IMR-90 (cell line): ENCODE measurements at regions not wholly inside any gene's neighbourhood (a gene's known extent, or its start where the extent isn't known, plus 50 kb on each side); places are given as distances from the start of the nearest gene placed in this dataset.

ENCODE experiments used
- ATAC-seq: fragments of 200-7000 bp; cut with Tn5 transposase; 2 replicates; pipeline ENCODE4 v1.9.1; 2020; ENCODE audit warnings: low read depth, mild to moderate bottlenecking, moderate library complexity
- BruUV-seq: library from RNA; stranded (reverse); fragments of 400-500 nt; replicated peaks from 2 replicates; lab custom pipeline; 2021; lab: Mats Ljungman, UMichigan
- CTCF ChIA-PET: fragments of 300-600 bp; formaldehyde crosslinking; extraction: SDS; loops from one replicate; lab custom pipeline; 2021; ENCODE audit warnings: antibody characterized with exemption; lab: Yijun Ruan, JAX
- POLR2A ChIA-PET: fragments of 300-600 bp; sonication (Branson Sonifier 250); formaldehyde crosslinking; loops from one replicate; lab custom pipeline; 2022; ENCODE audit warnings: antibody characterized with exemption; ENCODE audit not compliant: unreplicated experiment; lab: Charles Lee
- DNase-seq: peaks from one replicate; pipeline ENCODE4 v3.0.0; 2013
- H2AFZ ChIP-seq: replicated peaks from 2 replicates; pipeline ENCODE3; 2013; ENCODE audit warnings: low read length, mild to moderate bottlenecking; ENCODE audit not compliant: poor library complexity
- H2AK5ac ChIP-seq: 2 replicates; pipeline ENCODE4 v1.6.1; 2013; ENCODE audit warnings: low read depth, low read length, inconsistent platforms
- H2AK9ac ChIP-seq: replicated peaks from 2 replicates; pipeline ENCODE3; 2013; ENCODE audit warnings: mild to moderate bottlenecking, low read depth, low read length, moderate library complexity; ENCODE audit not compliant: poor library complexity
- H2BK120ac ChIP-seq: 2 replicates; pipeline ENCODE4 v1.6.1; 2013; ENCODE audit warnings: low read depth, low read length, inconsistent platforms
- H2BK15ac ChIP-seq: 3 replicates; pipeline ENCODE4 v1.6.1; 2013; ENCODE audit warnings: low read depth, low read length, inconsistent platforms
- H2BK20ac ChIP-seq: 2 replicates; pipeline ENCODE4 v1.6.1; 2013; ENCODE audit warnings: low read depth, mild to moderate bottlenecking, inconsistent platforms, low read length, moderate library complexity
- H2BK5ac ChIP-seq: 2 replicates; pipeline ENCODE4 v1.6.1; 2013; ENCODE audit warnings: mild to moderate bottlenecking, low read depth, low read length, inconsistent platforms; ENCODE audit not compliant: poor library complexity, severe bottlenecking
- H3K14ac ChIP-seq: replicated peaks from 2 replicates; pipeline ENCODE4 v1.6.1; 2013; ENCODE audit warnings: low read depth, low read length, inconsistent platforms
- H3K18ac ChIP-seq: 2 replicates; pipeline ENCODE4 v1.6.1; 2013; ENCODE audit warnings: low read depth, low read length, control low read depth
- H3K23ac ChIP-seq: 2 replicates; pipeline ENCODE4 v1.6.1; 2013; ENCODE audit warnings: low read depth, low read length, inconsistent platforms
- H3K27ac ChIP-seq: 2 replicates; pipeline ENCODE4 v1.5.1; 2013; ENCODE audit warnings: mild to moderate bottlenecking, control low read depth, low read length; ENCODE audit not compliant: insufficient read depth
- H3K27me3 ChIP-seq: 2 replicates; pipeline ENCODE4 v1.6.1; 2013; ENCODE audit warnings: low read length; ENCODE audit not compliant: control insufficient read depth, insufficient read depth
- H3K36me3 ChIP-seq: 2 replicates; pipeline ENCODE4 v1.6.1; 2013; ENCODE audit warnings: low read length, mixed read lengths; ENCODE audit not compliant: control insufficient read depth, insufficient read depth
- H3K4ac ChIP-seq: 2 replicates; pipeline ENCODE4 v1.6.1; 2013; ENCODE audit warnings: low read depth, low read length, inconsistent platforms
- H3K4me1 ChIP-seq: 2 replicates; pipeline ENCODE4 v1.6.1; 2013; ENCODE audit warnings: low read length, mixed read lengths; ENCODE audit not compliant: control insufficient read depth, insufficient read depth
- H3K4me2 ChIP-seq: 2 replicates; pipeline ENCODE4 v1.6.1; 2013; ENCODE audit warnings: low read depth, mild to moderate bottlenecking, control low read depth, low read length, moderate library complexity
- H3K4me3 ChIP-seq: 2 replicates; pipeline ENCODE4 v1.5.1; 2013; ENCODE audit warnings: low read depth, mild to moderate bottlenecking, control low read depth, low read length, moderate library complexity; ENCODE audit not compliant: insufficient read depth
- H3K56ac ChIP-seq: 2 replicates; pipeline ENCODE4 v1.6.1; 2013; ENCODE audit warnings: low read length, inconsistent platforms; ENCODE audit not compliant: insufficient read depth; ENCODE audit errors: extremely low read depth
- H3K79me1 ChIP-seq, 2 experiments: 2 replicates each; pipeline ENCODE4 v1.6.1; 2013; ENCODE audit warnings: low read length in 2 of 2, inconsistent platforms in 1 of 2, low read depth in 1 of 2
- H3K9ac ChIP-seq: 2 replicates; pipeline ENCODE4 v1.6.1; 2013; ENCODE audit warnings: low read depth, low read length, control low read depth
- H3K9me1 ChIP-seq: 2 replicates; pipeline ENCODE4 v1.6.1; 2013; ENCODE audit warnings: low read length, inconsistent platforms; ENCODE audit not compliant: insufficient read depth
- H3K9me3 ChIP-seq: 2 replicates; pipeline ENCODE4 v1.6.1; 2013; ENCODE audit warnings: low read length; ENCODE audit not compliant: control insufficient read depth, insufficient read depth
- H4K20me1 ChIP-seq: 2 replicates; pipeline ENCODE4 v1.6.1; 2013; ENCODE audit warnings: low read length, inconsistent platforms; ENCODE audit not compliant: insufficient read depth
- H4K5ac ChIP-seq: 2 replicates; pipeline ENCODE4 v1.6.1; 2013; ENCODE audit warnings: mild to moderate bottlenecking, low read depth, low read length, control low read depth
- H4K8ac ChIP-seq, 2 experiments: 2 replicates each; pipeline ENCODE4 v1.6.1; 2013; ENCODE audit warnings: low read depth in 2 of 2, low read length in 2 of 2, control low read depth in 1 of 2, inconsistent platforms in 1 of 2
- H4K91ac ChIP-seq: 2 replicates; pipeline ENCODE4 v1.6.1; 2013; ENCODE audit warnings: low read depth, low read length, inconsistent platforms; ENCODE audit not compliant: insufficient read depth
- MXI1 ChIP-seq: IDR thresholded peaks from 2 replicates; pipeline ENCODE4 v1.6.1; 2012; ENCODE audit warnings: low read depth, mild to moderate bottlenecking, low read length, moderate library complexity, borderline replicate concordance
- RFX5 ChIP-seq: IDR thresholded peaks from 2 replicates; pipeline ENCODE4 v1.8.0; 2012; ENCODE audit warnings: low read depth, mild to moderate bottlenecking, low read length, moderate library complexity
- SMC3 ChIP-seq: fragments of 150-350 bp; IDR thresholded peaks from 2 replicates; pipeline ENCODE4 v1.6.1; 2016; ENCODE audit warnings: low read depth, mild to moderate bottlenecking, antibody characterized with exemption, low read length, moderate library complexity
- WGBS, 2 experiments: methylation state at CpG; one replicate each; pipeline versions ENCODE4 v1.1.5 to v1.1.7; 2013; ENCODE audit warnings: missing lambda C conversion rate in 2 of 2; ENCODE audit not compliant: insufficient read length in 1 of 2; ENCODE audit errors: extremely low coverage in 2 of 2; 5-methylcytosine and 5-hydroxymethylcytosine counted together
- dilution Hi-C: fragments of 300-500 bp; cut with HindIII; formaldehyde crosslinking; loops from one replicate; pipeline ENCODE4 v1.14.3; 2018; ENCODE audit warnings: low sequenced_read_pairs; ENCODE audit not compliant: unreplicated experiment
- in situ Hi-C: fragments of 300-500 bp; cut with MboI; formaldehyde crosslinking; loops from 3 replicates; pipeline ENCODE4 v1.14.3; 2019; ENCODE audit warnings: low sequenced_read_pairs, inconsistent platforms, mixed read lengths
- intact Hi-C: fragments of 100-400 bp; cut with micrococcal nuclease; formaldehyde crosslinking; loops from 2 replicates; pipeline ENCODE4 v1.10.0; 2022

DNA sequence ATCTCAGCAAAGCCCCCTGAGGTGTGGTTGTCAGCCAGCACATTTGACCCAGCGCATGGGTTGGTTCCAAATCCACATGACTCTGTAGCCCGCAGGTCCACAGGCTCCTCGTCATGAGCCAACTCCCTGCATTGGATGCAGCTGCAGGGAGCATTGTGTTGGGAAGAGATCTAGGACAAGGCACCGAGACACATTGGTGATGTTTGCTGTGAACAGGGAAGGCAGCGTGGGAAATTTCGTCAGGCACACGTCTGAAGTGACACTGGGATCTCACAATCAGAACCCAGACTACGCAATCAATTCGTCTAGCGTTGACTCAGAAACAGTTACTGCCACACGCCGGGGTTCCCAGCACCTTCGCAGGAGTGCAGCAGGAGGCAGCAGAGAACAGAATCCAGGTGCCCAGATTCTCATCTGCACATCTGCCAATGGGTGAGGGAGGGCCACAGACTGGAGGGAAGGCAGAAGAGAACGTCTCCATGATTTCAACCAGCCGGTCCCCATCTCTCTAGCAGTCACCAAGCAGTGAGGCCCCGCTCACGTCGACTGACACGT lies 177.0 kb downstream of the TTLL2 start:
- Histone ChIP-seq H3K4ac (no peak overlapping the region), H3K27ac (no peak overlapping the region), H3K23ac (no peak overlapping the region), H2BK20ac (no peak overlapping the region), H4K8ac (no peak overlapping the region), H3K18ac (no peak overlapping the region), H3K4me1 (no peaks in the 10 kb centered on the region), H4K20me1 (no peaks in the 10 kb centered on the region), H3K4me3 (no peak overlapping the region), H3K9me3 (peaks cover 65% of the 10 kb centered on the region), H2AFZ (no peak overlapping the region), H2BK15ac (no peak overlapping the region), H3K79me1 (no peaks in the 10 kb centered on the region), H2AK5ac (no peak overlapping the region), H3K56ac (no peak overlapping the region), H4K91ac (no peak overlapping the region), H3K36me3 (no peaks in the 10 kb centered on the region), H2BK5ac (no peak overlapping the region), H3K9ac (no peak overlapping the region), H3K9me1 (no peaks in the 10 kb centered on the region), H3K14ac (no peak overlapping the region), H2BK120ac (no peak overlapping the region), H4K5ac (no peak overlapping the region), H3K27me3 (no peaks in the 10 kb centered on the region), H2AK9ac (no peak overlapping the region), H3K4me2 (no peak overlapping the region)
- ChIA-PET CTCF (no interaction called here), POLR2A (no interaction called here)
- BruUV-seq: no TSS peak
- ATAC-seq (no peak), DNase-seq (no peak)
- intact Hi-C loops: no loop called here
- TF ChIP-seq SMC3: no peak
- no peak for TF ChIP-seq MXI1
- no peak for TF ChIP-seq RFX5
- in situ Hi-C loops: no loop called here
- dilution Hi-C loops: no loop called here
- WGBS, 2 experiments: 52% methylated on average over 4 of the region's 19 CpGs; no CpG with 5 or more reads in 1 of the 2 experiments
